Left lung (tissue), 4 donors: ENCODE measurements at regions not wholly inside any gene's neighbourhood (a gene's known extent, or its start where the extent isn't known, plus 50 kb on each side); places are given as distances from the start of the nearest gene placed in this dataset.
"Not testable (repeated sequence)": the region's sequence is repeated elsewhere in the genome, so short reads cannot be mapped to it uniquely, and the experiment has no call there.

Experiments used
- ATAC-seq: fragments of 200-7000 bp; cut with Tn5 transposase; one replicate; pipeline ENCODE4 v1.9.1; 2020; ENCODE audit warnings: moderate library complexity
- DNase-seq, 4 donors: peaks; one replicate each; pipeline ENCODE4 v3.0.0-alpha.2; 2013 to 2020
- H3K27ac ChIP-seq, 2 donors: fragments of 200-600 bp; sonication (generic) in 1 of 2; one replicate each; pipeline versions ENCODE4 v1.5.0 to v1.8.0; 2020 to 2021
- H3K27me3 ChIP-seq, 2 donors: fragments of 200-600 bp; sonication (generic) in 1 of 2; one replicate each; pipeline versions ENCODE4 v1.5.0 to v1.8.0; 2020 to 2021
- H3K36me3 ChIP-seq, 2 donors: fragments of 200-600 bp; sonication (generic) in 1 of 2; one replicate each; pipeline versions ENCODE4 v1.5.0 to v1.8.0; 2020 to 2021
- H3K4me1 ChIP-seq, 2 donors: fragments of 200-600 bp; one replicate each; pipeline ENCODE4 v1.8.0; 2021
- H3K4me3 ChIP-seq, 2 donors: fragments of 200-600 bp; sonication (generic) in 1 of 2; one replicate each; pipeline versions ENCODE4 v1.5.0 to v1.8.0; 2020 to 2021; ENCODE audit warnings: mild to moderate bottlenecking in 1 of 2
- H3K9me3 ChIP-seq, 2 donors: fragments of 200-600 bp; sonication (generic) in 1 of 2; one replicate each; pipeline versions ENCODE4 v1.5.0 to v1.8.0; 2020 to 2021
- intact Hi-C, 2 donors: fragments of 100-400 bp; cut with DNase I; formaldehyde crosslinking; loops; one replicate each; pipeline versions ENCODE4 v1.11.2 to v1.14.2; 2022
- TF ChIP-seq, protein P1 (sequence below), 2 donors: fragments of 200-600 bp; sonication (generic) in 1 of 2; IDR thresholded peaks; one replicate each; pipeline versions ENCODE4 v1.5.0 to v1.8.0; 2021; ENCODE audit warnings: antibody characterized with exemption in 2 of 2
- donor health status: DM: no; HTN: yes; CAD: no.
- donor health status: DM: no; HTN: no; CAD: no.

DNA sequence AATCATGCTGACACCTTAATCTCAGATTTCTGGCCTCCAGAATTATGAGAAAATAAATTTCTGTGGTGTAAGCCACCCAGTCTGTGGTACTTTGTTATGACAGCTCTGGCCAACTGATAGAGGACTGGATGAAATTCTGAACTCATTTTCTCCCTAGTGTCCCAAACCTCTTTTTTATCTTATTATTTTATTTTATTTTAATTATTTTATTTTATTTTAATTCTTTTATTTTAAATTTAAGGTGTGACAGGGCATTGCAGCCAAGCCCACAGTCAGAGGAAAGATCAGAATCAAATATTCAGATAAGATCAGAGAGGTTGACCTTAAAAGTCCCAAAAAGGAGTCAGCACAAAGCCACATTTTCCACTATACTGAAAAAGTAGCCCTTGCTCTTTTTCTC, 228.1 kb downstream of the TFEC start:
- no peaks in the 10 kb centered on the region for H3K9me3 ChIP-seq
- intact Hi-C loops: no loop called here
- no peak overlapping the region for H3K27ac ChIP-seq
- H3K4me3 ChIP-seq: no peak overlapping the region
- no peaks in the 10 kb centered on the region for H3K36me3 ChIP-seq
- TF ChIP-seq, protein P1, sequence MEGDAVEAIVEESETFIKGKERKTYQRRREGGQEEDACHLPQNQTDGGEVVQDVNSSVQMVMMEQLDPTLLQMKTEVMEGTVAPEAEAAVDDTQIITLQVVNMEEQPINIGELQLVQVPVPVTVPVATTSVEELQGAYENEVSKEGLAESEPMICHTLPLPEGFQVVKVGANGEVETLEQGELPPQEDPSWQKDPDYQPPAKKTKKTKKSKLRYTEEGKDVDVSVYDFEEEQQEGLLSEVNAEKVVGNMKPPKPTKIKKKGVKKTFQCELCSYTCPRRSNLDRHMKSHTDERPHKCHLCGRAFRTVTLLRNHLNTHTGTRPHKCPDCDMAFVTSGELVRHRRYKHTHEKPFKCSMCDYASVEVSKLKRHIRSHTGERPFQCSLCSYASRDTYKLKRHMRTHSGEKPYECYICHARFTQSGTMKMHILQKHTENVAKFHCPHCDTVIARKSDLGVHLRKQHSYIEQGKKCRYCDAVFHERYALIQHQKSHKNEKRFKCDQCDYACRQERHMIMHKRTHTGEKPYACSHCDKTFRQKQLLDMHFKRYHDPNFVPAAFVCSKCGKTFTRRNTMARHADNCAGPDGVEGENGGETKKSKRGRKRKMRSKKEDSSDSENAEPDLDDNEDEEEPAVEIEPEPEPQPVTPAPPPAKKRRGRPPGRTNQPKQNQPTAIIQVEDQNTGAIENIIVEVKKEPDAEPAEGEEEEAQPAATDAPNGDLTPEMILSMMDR (IDR thresholded peaks at IDR 0.05): no peak
- no peaks in the 10 kb centered on the region for H3K4me1 ChIP-seq
- ATAC-seq (no peak), DNase-seq (no peak)
- H3K27me3 ChIP-seq: no peaks in the 10 kb centered on the region

DNA sequence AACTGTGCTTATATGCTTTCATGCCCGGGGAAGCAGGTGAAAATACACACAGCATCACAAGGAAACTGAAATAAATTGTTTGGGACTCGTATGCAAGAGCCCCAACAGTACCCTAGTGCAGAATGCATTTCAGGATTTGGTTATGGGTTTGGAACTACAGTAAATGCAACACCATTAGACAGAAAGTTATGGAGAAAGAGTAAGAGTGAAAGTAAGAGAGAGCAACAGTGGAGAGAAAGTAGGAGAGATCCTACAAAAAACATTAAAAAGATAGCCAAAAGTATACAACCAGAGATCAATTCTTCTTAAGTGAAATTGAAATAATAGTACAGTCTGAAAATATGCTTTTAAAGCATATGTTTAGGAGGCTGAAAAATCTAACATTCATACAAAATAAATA, 231.1 kb downstream of the TFEC start:
- no peaks in the 10 kb centered on the region for H3K9me3 ChIP-seq
- no peak overlapping the region for H3K4me3 ChIP-seq
- TF ChIP-seq, protein P1 (IDR thresholded peaks at IDR 0.05): no peak
- intact Hi-C loops: no loop called here
- no peak for DNase-seq
- ATAC-seq: no peak
- no peaks in the 10 kb centered on the region for H3K27me3 ChIP-seq
- no peaks in the 10 kb centered on the region for H3K4me1 ChIP-seq
- H3K27ac ChIP-seq: no peak overlapping the region
- H3K36me3 ChIP-seq: no peaks in the 10 kb centered on the region

DNA sequence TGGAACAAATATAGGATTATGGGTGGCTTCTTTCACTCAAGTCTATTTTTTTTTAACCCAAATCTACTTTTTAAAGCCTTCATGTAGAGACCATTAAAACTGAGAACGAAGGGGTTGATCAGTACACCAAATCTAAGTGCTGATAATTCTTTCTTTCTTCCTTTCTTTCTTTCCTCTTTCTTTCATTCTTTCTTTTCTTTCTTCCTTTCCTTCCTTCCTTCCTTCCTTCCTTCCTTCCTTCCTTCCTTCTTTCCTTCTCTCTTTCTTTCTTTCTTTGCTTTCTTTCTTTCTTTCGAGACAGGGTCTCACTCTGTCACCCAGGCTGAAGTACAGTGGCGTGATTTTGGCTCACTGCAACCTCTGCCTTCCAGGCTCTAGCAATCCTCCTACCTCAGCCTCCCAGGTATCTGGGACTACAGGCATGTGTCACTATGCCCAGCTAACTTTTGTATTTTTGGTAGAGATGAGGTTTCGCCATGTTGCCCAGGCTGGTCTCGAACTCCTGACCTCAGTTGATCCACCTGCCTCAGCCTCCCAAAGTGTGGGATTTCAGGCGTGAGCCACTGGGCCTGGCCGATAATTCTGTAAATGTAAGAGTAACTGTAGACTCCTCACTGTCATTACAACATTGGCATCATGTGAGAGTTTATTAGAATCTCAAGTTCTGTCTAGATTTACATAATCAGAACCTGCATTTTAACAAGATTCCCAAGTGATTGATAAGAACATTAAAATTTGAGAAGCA, 236.4 kb downstream of the TFEC start:
- DNase-seq: no peak
- Histone ChIP-seq H3K27ac (no peak overlapping the region), H3K9me3 (peaks cover 0 to 5% of the 10 kb centered on the region in 2 donors), H3K36me3 (no peaks in the 10 kb centered on the region), H3K27me3 (no peaks in the 10 kb centered on the region), H3K4me1 (no peaks in the 10 kb centered on the region), H3K4me3 (no peak overlapping the region)
- intact Hi-C loops: no loop called here
- ATAC-seq: no peak
- TF ChIP-seq, protein P1 (IDR thresholded peaks at IDR 0.05): no peak

GRCh38 chr7:115789901-115790300, 240.7 kb downstream of the TFEC start:
- Histone ChIP-seq H3K4me3 (no peak overlapping the region), H3K4me1 (no peaks in the 10 kb centered on the region), H3K9me3 (peaks cover 0 to 5% of the 10 kb centered on the region in 2 donors), H3K27me3 (no peaks in the 10 kb centered on the region), H3K36me3 (no peaks in the 10 kb centered on the region), H3K27ac (no peak overlapping the region)
- TF ChIP-seq, protein P1 (IDR thresholded peaks at IDR 0.05): no peak
- intact Hi-C loops: no loop called here
- DNase-seq (peak in 1 of 4 donors; percentile 80), ATAC-seq (no peak)

DNA sequence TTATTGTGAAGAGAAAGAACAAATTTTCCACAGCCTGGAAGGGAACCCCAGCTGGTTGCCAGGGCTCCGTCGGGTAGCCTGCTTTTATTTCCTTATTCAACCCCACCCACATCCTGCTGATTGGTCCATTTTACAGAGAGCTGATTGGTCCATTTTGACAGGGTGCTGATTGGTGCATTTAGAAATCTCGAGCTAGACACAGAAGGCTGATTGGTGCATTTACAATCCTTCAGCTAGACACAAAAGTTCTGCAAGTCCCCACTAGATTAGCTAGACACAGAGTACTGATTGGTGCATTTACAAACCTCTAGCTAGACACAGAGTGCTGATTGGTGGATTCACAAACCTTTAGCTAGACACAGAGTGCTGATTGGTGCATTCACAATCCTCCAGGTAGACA, 241.1 kb downstream of the TFEC start:
- H3K4me3 ChIP-seq, H3K27me3 ChIP-seq, ATAC-seq, H3K36me3 ChIP-seq, DNase-seq, H3K4me1 ChIP-seq, H3K27ac ChIP-seq, H3K9me3 ChIP-seq, intact Hi-C loops: not testable (repeated sequence)
